OCI-M2 (cell line): ENCODE measurements at regions not wholly inside any gene's neighbourhood (a gene's known extent, or its start where the extent isn't known, plus 50 kb on each side); places are given as distances from the start of the nearest gene placed in this dataset.

Source experiments
- DNase-seq: peaks from one replicate; lab custom pipeline; 2025; ENCODE audit not compliant: unreplicated experiment; lab: John Stamatoyannopoulos, UW

DNA sequence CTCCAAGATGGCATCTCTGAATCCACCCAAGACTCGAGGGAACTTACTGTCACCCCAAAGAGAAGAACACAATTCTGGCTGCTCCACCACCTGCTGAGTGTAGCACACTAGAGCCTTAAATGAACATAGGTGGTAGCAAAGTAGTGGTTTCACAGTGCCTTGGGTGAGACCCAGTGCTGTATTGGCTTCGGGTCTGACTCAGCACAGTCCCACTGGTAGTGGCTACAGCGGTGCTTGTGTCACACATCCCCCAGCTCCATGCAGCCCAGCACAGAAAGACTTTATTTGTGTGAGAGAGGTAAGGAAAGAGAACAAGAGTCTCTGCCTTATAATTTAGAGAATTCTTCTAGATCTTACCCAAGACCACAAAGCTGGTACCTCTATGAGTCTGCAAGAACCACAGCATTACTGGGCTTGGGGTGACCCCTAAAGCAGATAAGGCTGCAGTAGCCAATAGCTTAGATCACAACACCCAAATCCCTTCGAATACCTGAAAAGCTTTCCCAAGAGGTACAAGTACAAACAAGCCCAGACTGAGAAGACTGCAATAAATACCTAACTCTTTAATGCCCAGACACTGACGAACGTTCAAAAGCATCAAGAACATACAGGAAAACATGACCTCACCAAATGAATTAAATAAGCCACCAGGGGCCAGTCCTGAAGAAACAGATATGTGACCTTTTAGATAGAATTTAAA, 83.3 kb upstream of the SLC38A4 start:
- DNase-seq = no peak

DNA sequence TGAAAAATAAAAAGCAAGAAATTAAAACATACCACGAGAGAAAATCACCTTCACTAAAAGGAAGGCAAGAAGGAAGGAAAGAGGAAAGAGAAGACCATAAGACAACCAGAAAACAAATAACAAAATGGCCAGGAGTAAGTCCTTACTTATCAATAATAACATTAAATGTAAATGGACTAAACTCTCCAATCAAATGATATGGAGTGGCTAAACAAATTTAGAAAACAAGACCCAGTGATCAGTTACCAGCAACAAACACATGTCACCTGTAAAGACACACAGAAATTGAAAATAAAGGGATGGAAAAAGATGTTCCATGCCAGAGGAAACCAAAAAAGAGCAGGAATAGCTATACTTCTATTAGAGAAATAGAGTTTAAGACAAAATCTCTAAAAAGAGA, 85.0 kb upstream of the SLC38A4 start:
- no peak for DNase-seq

DNA sequence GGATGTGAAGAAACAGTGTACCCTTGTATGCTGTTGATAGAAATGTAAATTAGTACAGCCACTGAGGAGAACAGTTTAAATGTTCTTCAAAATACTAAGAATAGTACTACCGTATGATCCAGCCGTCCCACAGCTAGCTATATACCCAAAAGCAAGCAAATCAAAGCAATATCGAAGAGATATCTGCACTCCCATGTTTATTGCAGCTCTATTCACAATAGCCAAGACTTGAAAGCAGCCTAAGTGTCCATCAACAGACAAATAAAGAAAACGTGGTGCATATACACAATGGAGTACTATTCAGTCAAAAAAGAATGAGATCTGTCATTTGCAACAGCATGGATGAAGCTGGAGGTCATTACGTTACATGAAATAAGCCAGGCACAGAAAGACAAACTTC, 88.5 kb upstream of the SLC38A4 start:
- no peak for DNase-seq

DNA sequence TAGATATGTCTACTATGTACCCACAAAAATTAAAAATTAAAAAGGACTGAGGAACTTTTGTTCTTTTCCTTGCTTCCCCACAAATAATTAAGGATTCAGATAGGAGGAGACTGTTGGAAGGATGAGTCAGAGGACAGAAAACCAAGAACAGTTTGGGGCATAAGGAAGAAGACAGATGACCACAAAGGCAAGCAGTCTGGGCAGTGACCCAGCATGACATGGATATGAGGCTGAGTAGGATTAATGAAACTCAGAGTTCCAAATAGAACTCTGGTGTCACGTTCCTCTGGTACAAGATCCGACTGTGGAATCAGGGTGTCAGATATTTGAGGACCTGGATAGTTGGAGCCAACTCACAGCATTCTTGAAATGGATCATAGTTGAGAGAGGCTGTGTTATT, 89.3 kb upstream of the SLC38A4 start:
- DNase-seq = no peak

DNA sequence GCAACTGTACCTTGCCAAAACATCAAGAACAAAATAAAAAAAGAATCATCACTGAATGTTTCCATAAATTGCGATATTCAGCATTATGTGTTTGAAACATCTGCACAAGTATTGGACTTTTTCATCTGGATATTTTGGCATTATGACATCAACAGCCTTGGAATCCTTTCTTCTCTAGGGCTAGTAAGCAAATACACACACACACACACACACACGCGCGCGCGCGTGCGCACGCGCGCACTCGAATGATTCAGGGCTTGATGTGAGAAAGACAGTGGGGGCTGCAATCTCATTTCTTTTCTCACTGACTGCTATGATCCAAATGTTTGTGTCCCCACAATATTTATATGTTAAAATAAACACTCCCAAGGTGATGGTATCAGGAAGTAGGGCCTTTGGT, 90.0 kb upstream of the SLC38A4 start:
- DNase-seq = no peak

DNA sequence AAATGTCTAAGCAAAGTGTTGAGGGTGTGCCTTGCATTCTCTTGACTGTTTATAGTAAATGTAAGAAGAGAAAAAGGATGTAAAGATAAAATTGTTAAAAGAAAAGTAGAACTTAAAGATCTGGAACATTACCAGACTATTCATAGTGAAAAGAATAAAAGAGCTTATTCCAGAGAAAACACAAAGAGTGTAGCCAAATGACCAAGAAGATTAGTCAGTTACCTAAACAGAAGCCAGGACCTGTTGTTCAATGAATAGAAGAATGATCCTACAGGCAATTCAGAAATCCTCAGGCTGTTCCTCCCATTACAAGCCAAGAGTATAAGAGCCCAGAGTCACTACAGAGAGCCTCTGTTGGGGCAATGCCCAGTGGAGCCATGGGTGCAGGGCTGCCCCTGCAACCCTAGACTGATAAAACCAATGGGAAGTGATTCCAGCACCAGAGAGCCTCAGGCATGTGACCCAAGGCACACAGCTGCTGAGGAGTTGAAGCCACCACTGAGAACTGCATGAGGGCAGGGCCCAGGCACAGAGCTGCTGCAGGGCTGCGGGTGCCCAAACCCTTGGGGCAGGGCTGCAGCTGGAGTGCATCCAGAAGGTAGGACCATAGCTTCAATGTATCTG, 91.1 kb upstream of the SLC38A4 start:
- no peak for DNase-seq

DNA sequence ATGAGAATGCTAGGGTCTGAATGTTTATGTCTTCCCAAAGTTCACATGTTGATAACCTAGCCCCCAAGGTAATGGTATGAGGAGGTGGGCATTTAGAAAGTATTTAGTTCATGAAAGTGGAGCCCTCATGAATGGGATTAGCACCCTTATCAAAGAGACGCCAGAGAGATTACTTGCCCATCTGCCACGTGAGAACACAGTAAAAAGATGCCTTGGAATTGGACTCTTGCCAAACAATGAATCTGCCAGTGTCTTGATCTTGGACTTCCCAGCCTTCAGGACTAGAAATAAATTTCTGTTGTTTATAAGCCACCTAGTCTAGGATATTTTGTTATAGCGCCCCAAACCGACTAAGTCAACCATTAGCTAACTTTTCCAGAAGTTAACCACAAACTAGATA, 92.0 kb upstream of the SLC38A4 start:
- no peak for DNase-seq

DNA sequence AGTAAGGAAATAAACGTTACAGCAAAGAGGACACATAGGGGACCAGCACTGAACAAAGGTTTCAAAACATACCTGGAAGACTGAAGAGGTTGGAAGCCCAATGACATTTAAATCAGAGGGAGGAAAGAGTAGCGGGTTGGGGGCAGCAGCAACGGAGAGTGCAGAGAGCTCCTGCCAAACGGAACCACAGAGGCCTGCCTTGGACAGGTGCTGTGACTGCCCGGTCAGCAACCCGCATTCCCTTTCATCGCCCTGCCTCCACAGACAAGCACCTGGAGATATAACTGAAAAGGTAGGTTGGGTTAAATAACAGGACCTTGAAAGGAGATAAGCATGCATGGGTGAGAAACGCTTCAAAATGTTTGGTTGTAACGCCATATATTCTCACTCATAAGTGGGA, 92.8 kb upstream of the SLC38A4 start:
- no peak for DNase-seq

DNA sequence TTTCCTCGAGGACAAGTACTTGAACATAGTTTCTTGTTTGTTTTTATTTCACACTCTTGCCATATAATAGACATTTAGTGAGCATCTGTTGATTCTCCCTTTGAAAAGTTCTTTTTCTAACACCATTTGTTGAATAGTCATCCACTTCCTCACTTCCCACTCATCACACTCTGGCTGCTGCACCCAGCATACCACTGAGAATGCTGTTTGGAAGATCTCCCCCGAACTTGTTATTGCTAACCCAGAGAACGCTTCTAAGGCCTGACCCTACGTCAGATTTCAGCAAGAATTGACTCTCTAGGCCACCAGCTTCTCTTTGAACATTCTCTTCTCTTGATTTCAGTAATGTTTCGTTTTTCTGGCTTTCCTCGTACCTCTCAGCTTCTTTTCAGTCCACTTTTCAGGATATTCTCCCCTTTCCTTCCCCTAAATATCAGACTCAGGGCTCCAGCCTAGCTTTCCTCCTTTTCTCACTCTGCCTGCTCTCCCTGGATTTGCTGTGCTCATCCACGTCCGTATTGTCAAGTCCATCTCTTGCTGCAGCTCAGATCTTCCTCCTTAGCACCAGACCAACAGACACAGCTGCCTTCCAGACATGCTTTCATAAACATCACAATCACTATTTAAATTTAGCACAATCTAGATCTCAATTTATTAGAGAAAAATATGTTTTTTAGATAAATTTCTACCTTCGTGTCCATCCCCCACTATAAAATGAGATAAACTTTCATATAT, 94.0 kb upstream of the SLC38A4 start:
- no peak for DNase-seq

DNA sequence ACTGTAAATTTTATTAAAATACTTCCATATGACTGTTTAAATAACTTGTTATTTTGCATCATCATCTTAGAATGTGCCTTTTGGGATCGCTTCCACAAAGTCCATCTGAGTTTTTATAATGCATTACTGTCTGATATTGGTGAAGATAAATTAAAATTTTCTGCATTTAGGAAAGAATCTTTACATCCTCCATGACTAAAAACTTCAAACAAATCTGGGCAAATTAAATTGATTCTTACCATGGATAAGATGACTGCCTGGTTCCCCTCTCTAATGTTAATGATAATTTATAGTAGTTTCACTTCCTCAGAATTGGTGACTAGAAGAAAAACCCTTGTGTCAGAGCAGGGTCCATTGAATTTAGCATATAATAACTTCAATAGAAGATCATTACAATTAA, 94.7 kb upstream of the SLC38A4 start:
- no peak for DNase-seq

DNA sequence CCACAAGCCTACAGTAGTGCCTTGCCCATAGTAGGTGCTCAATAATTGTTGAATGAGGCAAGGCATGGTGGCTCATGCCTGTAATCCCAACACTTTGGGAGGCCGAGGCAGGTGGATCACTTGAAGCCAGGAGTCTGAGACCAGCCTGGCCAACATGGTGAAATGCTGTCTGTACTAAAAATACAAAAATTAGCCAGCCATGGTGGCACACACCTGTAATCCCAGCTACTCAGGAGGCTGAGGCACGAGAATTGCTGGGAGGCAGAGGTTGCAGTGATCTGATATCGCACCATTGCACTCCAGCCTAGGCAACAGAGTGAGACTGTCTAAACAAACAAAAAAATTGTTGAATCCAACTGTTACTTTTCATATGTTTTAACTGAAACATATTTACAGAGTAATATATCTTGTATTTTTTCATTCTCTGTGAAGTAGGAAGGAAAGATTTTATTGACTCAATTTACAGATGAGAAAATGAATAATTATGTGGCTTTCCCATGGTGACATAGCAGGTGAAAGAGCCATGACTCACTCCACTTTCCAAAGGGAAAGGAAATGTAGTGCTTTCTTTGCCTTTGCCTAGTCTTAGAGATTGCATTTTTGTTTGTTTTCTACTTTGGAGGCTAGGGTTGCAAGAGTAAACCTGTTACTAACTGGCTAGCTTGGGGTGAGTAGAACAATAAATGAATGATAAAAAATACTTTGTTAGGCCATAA, 95.4 kb upstream of the SLC38A4 start:
- DNase-seq = no peak

DNA sequence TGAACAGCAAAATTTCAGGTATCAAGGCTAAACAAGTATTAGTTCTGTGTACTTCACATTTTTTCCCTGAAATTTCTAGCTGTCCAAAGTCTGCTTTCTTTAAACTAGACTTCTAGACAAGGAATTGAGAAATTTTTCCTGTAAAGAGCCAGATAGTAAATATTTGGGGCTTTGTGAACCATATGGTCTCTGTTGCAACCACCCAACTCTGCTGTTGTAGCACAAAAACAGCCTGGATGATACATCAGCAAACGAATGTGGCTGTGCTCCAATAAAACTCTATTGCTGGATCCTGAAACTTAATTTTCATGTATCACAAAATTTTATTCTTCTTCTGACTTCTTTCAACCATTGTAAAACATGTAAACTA, 96.0 kb upstream of the SLC38A4 start:
- DNase-seq = no peak

DNA sequence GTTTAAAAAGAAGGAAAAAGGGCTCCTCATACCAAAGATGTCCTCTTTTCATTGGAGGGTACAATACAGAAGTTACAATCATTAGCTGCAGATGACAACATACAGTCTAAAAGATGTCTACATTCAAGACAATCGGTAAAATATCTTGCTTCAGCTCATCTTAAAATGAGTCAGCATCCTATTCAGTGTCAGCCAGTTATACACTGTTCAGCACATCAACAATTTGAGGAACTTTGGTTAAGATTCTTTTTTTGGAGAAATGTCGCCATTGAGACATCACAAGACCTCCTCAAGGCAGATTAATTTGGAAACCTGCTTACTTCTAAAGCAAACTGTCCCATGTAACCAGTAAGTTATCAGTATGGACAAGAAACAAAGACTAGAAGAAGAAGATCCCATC, 100.7 kb upstream of the SLC38A4 start:
- DNase-seq = no peak

DNA sequence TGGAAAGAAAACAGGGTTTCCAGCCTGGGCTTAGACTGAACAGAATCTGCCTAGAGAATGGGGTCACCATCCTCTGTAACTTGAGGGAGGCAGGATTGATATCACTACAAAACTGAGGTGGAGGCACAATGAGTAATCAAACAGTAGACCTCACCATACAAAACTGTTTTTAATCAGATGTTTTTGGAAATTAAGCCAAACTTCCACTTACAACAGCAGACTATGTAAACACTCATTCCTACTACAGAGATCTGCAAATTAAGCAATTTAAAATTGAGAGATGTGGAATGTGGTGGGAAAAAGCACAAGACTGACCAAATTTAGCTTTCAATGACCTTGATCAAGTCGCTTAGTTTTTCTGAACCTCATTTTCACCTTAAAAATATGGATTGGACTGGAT, 104.3 kb upstream of the SLC38A4 start:
- DNase-seq = no peak

DNA sequence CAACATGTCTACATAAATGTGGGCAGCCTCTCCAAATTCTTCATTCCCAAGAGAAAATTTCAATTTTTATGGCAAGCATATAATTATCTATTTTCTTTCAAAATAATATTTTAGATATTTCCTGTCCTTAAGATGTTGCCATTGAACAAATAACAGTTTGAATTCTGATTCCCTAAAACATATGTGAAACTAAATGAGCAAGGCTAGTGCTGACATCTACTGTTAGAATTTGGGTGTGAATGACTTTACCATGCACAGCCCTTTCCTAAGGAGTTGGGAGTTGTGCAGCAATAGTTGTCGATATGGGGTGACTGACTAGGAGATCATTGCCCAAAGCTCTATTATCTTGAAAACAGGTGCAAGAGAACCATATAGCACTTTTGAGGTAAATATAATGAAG, 108.2 kb upstream of the SLC38A4 start:
- DNase-seq = peak; percentile 3

DNA sequence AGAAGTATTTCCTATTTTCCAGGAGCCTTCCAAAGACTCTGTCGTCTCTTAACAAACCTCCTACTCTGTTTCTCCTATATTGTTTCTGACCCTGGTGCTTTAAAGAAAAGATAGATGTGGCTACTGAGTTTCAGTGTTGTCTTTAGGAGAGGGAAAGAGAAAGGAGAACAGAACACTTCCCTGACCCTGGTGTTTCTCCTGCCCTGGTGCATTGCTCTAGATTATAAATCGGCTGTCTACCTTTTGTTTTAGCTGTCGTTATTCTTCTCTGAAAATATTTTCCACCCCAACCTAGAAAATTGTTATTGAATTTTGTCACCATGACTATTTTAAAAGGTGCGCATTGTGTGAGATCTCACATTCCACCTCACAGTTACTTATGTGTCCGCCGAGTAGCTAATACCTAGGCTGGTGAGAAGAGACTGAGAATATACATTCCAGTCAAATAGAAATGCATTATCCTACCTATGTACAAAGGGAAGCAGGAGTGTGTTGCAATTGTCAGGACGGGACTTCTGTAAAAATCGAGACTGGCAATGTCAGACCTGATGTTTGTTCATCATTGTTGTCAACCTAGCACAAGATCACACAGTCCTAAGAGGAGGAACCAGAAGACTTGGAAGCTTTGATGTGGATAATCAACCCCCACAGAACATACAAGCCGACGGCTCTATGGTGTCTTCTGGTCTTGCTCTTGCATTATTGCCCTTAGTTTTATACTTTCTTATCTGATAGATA, 108.7 kb upstream of the SLC38A4 start:
- DNase-seq = no peak

DNA sequence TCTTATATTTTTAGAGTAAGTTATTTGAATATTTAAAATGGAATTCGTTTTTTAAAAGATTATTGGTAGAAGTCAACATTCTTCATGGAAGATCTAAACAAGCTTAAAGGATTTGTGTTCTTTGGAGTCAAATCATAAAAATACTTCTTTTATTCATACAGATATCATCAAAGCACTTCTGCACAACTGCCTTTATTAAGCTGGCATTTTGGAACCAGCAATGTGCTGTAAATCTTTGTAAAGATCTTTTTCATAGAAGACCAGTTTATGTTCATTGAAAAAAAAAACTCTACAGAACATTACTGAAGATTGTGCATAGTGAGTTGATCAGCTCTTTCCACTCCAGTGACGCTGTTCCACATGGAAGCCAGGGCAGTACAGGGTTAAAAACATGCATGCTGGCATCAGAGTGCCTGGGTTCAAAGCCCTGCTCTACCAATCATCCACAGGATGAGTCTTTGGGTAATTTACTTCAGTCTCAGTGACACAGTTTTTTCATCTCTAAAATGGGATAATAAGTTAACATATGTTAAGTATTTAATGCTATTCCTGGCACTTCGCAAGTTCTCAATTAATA, 109.6 kb upstream of the SLC38A4 start:
- DNase-seq = no peak

DNA sequence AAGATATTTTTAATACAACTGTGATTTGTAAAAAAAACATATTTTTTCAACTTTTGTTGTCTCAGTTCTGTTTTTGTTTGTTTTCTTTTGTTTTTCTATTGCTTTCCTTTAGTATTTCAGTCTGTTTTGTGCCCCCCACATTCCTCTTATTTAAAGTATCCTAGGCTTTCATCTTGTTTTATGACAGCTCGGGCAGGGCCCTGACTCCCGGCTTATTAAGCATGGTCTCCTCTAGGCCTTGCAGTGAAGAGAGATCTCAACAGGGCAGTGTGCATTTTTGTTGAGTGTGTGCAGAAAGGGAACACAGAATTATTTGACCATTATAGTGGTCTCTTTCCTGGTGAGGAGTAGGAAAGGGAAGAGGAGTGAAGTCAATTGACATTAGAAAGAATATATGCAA, 110.2 kb upstream of the SLC38A4 start:
- DNase-seq = no peak

DNA sequence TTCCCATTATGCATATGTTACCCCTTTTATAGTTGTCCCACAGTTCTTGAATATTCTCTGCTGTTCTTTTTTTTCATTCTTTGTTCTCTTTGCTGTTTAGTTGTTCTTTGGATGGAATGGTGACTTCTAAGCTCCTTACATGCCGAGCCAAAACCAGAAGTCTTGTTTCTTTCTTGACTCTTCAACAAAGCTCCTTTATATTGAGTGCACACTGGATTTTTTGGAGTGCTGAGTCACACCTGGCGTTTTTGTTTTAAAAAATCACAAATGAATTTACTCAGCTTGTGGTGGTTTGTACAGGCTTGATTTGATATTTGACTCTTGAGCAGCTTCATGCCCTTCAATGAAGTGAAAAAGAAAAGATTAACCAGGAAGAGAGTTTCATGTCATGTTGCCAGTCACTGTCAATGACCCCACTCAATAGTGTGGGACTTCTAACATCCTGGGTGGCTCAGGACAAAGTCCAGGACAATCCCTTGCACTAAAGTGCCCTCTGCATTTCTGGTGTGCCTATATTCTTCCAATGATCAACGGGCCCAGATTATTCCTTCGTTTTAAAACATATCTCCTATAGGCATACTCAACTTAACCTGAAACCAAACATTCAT, 112.4 kb upstream of the SLC38A4 start:
- no peak for DNase-seq

DNA sequence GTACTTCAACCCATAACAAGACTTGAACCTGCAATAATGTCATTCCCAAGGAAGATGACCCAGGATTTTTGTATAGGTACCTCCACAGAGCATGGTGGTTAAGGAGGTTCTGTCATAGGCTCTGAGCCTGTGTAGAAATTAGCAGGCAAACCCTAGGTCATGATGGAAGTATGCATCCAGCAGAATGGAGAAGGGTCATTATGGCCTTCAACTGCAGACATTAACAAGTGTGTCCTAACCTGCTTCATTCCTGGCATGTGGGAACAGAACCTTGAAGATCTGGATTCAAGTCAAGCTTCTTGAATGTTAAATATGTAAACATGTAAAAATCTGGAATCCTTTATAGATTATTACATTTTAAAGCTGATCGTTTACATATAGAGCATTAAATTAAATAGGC, 116.2 kb upstream of the SLC38A4 start:
- no peak for DNase-seq
